ENCODE measurements at regions not wholly inside any gene's neighbourhood (a gene's known extent, or its start where the extent isn't known, plus 50 kb on each side); places are given as distances from the start of the nearest gene placed in this dataset.

DNA sequence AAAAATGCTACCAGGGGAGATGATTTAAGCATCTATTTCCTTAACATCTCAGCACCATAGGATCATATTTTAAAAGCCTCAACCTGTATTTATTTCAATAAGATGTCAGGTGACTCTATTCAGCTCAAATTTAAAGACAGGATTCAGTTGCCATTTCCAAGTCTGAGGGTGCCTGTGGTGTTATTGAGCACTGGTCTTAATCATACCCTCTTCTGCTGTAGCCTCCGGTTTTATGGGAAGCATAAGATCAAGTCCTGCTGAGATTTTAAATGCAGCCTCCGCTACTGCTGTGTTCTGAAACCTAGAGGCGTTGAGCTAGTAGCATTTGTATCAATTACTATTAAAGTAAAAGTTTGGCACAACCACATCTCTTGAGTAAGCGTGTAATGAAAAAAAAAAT, 185.7 kb upstream of the NWD2 start:
- Histone ChIP-seq H3K4me1 (ENCODE audit: insufficient read depth) (no peaks in the 10 kb centered on the region), H3K79me2 (no peaks in the 10 kb centered on the region), H3K27ac (no peak overlapping the region), H2AFZ (no peak overlapping the region), H4K20me1 (ENCODE audit: insufficient read depth, poor library complexity, severe bottlenecking) (no peaks in the 10 kb centered on the region), H3K4me2 (no peak overlapping the region), H3K9me3 (ENCODE audit: low read depth) (no peaks in the 10 kb centered on the region), H3K36me3 (replicated peaks; ENCODE audit: insufficient read depth, low read depth) (no peaks in the 10 kb centered on the region), H3K4me3 (no peak overlapping the region), H3K9me2 (replicated peaks; ENCODE audit: insufficient read depth) (no peaks in the 10 kb centered on the region), H3K27me3 (no peaks in the 10 kb centered on the region)
- WGBS (ENCODE audit: low lambda C conversion rate, missing lambda C conversion rate), result 75% methylated on average over 4 of the region's 4 CpGs
- TF ChIP-seq EZH2 (IDR thresholded peaks at IDR 0.05; ENCODE audit: borderline replicate concordance) (no peak), EZH2phosphoT487 (IDR thresholded peaks at IDR 0.05; ENCODE audit: low read depth, severe bottlenecking, unreplicated experiment) (no peak)
- TF ChIP-seq, protein P1, sequence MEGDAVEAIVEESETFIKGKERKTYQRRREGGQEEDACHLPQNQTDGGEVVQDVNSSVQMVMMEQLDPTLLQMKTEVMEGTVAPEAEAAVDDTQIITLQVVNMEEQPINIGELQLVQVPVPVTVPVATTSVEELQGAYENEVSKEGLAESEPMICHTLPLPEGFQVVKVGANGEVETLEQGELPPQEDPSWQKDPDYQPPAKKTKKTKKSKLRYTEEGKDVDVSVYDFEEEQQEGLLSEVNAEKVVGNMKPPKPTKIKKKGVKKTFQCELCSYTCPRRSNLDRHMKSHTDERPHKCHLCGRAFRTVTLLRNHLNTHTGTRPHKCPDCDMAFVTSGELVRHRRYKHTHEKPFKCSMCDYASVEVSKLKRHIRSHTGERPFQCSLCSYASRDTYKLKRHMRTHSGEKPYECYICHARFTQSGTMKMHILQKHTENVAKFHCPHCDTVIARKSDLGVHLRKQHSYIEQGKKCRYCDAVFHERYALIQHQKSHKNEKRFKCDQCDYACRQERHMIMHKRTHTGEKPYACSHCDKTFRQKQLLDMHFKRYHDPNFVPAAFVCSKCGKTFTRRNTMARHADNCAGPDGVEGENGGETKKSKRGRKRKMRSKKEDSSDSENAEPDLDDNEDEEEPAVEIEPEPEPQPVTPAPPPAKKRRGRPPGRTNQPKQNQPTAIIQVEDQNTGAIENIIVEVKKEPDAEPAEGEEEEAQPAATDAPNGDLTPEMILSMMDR (IDR thresholded peaks at IDR 0.05; ENCODE audit: poor library complexity), result no peak
- no peak for DNase-seq (ENCODE audit: low spot score)

DNA sequence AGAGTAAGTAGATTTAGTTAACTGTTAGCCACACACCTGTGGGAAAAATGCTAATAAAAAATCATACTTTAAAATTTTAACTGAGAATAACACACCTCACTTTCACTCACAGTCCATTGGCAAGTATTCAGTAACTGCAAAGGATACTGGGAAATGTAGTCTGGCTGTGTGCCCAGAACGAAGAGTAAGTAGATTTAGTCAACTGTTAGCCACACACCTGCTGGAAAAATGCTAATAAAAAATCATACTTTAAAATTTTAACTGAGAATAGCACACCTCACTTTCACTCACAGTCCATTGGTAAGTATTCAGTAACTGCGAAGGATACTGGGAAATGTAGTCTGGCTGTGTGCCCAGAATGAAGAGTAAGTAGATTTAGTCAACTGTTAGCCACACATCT, 178.4 kb upstream of the NWD2 start:
- TF ChIP-seq, protein P1 (IDR thresholded peaks at IDR 0.05; ENCODE audit: poor library complexity), result no peak
- no peak for TF ChIP-seq EZH2 (IDR thresholded peaks at IDR 0.05; ENCODE audit: borderline replicate concordance)
- TF ChIP-seq EZH2phosphoT487 (IDR thresholded peaks at IDR 0.05; ENCODE audit: low read depth, severe bottlenecking, unreplicated experiment), result no peak
- no peaks in the 10 kb centered on the region for H3K79me2 ChIP-seq
- H4K20me1 ChIP-seq (ENCODE audit: insufficient read depth, poor library complexity, severe bottlenecking), result no peaks in the 10 kb centered on the region
- H3K27ac ChIP-seq, result no peak overlapping the region
- no peak overlapping the region for H2AFZ ChIP-seq
- H3K9me2 ChIP-seq (replicated peaks; ENCODE audit: insufficient read depth), result no peaks in the 10 kb centered on the region
- no peak overlapping the region for H3K4me3 ChIP-seq
- no peaks in the 10 kb centered on the region for H3K27me3 ChIP-seq
- no peak for DNase-seq (ENCODE audit: low spot score)
- 87% methylated on average over 2 of the region's 2 CpGs for WGBS (ENCODE audit: low lambda C conversion rate, missing lambda C conversion rate)
- H3K9me3 ChIP-seq (ENCODE audit: low read depth), result no peaks in the 10 kb centered on the region
- no peaks in the 10 kb centered on the region for H3K36me3 ChIP-seq (replicated peaks; ENCODE audit: insufficient read depth, low read depth)
- no peak overlapping the region for H3K4me2 ChIP-seq
- H3K4me1 ChIP-seq (ENCODE audit: insufficient read depth), result no peaks in the 10 kb centered on the region

DNA sequence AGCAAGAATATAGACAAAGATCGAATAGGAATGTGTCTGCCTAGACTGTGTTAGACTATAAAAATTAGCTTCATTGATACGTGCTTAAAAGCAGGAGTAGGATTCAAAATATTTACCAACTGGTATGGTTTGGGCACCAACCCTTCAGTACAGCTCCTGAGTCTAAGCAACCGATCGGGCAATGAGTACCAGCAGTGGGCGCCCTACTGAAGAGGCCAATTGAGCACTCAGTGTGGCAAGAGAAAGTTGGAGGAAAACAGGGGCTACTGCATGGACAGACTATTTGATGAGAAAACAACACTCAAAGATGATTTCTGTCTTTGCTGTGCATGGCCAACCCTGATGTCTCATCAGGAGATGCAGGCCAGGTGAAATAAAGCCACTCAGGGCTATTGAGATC, 176.0 kb upstream of the NWD2 start:
- Histone ChIP-seq H3K9me3 (ENCODE audit: low read depth) (no peaks in the 10 kb centered on the region), H3K4me2 (no peak overlapping the region), H4K20me1 (ENCODE audit: insufficient read depth, poor library complexity, severe bottlenecking) (no peaks in the 10 kb centered on the region), H3K9me2 (replicated peaks; ENCODE audit: insufficient read depth) (no peaks in the 10 kb centered on the region), H3K36me3 (replicated peaks; ENCODE audit: insufficient read depth, low read depth) (no peaks in the 10 kb centered on the region), H3K4me3 (no peak overlapping the region), H3K27me3 (no peaks in the 10 kb centered on the region), H2AFZ (no peak overlapping the region), H3K79me2 (no peaks in the 10 kb centered on the region), H3K27ac (no peak overlapping the region), H3K4me1 (ENCODE audit: insufficient read depth) (no peaks in the 10 kb centered on the region)
- 52% methylated on average over 5 of the region's 5 CpGs for WGBS (ENCODE audit: low lambda C conversion rate, missing lambda C conversion rate)
- no peak for DNase-seq (ENCODE audit: low spot score)
- no peak for TF ChIP-seq EZH2phosphoT487 (IDR thresholded peaks at IDR 0.05; ENCODE audit: low read depth, severe bottlenecking, unreplicated experiment)
- TF ChIP-seq, protein P1 (IDR thresholded peaks at IDR 0.05; ENCODE audit: poor library complexity), result no peak
- TF ChIP-seq EZH2 (IDR thresholded peaks at IDR 0.05; ENCODE audit: borderline replicate concordance), result no peak

DNA sequence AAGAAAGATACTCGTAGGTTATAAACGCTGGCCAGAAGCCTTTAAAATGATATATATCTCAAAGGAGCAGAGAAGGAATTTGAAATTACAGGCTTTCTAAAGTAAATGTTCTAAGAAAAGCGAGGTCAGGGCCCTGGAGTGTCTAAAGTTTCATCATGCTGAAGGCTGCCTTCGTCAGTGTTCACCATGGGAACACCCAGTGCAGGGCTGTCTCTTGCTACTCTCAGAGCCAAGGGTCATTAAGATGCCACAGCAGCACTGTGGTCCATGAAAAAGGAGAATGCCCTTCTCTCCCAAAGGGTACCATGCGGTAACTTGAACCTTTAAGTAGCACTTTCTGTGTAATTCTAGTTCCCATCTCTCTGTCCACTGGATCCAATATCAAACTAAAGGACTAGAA, 174.5 kb upstream of the NWD2 start:
- no peak overlapping the region for H3K4me3 ChIP-seq
- H3K4me2 ChIP-seq, result no peak overlapping the region
- H3K27ac ChIP-seq, result no peak overlapping the region
- H2AFZ ChIP-seq, result no peak overlapping the region
- H4K20me1 ChIP-seq (ENCODE audit: insufficient read depth, poor library complexity, severe bottlenecking), result no peaks in the 10 kb centered on the region
- no peaks in the 10 kb centered on the region for H3K9me2 ChIP-seq (replicated peaks; ENCODE audit: insufficient read depth)
- H3K79me2 ChIP-seq, result no peaks in the 10 kb centered on the region
- TF ChIP-seq EZH2phosphoT487 (IDR thresholded peaks at IDR 0.05; ENCODE audit: low read depth, severe bottlenecking, unreplicated experiment) (no peak), EZH2 (IDR thresholded peaks at IDR 0.05; ENCODE audit: borderline replicate concordance) (no peak)
- no peak for DNase-seq (ENCODE audit: low spot score)
- 44% methylated on average over 5 of the region's 5 CpGs for WGBS (ENCODE audit: low lambda C conversion rate, missing lambda C conversion rate)
- H3K27me3 ChIP-seq, result no peaks in the 10 kb centered on the region
- no peaks in the 10 kb centered on the region for H3K36me3 ChIP-seq (replicated peaks; ENCODE audit: insufficient read depth, low read depth)
- no peaks in the 10 kb centered on the region for H3K9me3 ChIP-seq (ENCODE audit: low read depth)
- H3K4me1 ChIP-seq (ENCODE audit: insufficient read depth), result no peaks in the 10 kb centered on the region

Data from hepatocyte (in vitro differentiated cells).